Lower lobe of right lung (tissue), 2 donors: ENCODE measurements at regions not wholly inside any gene's neighbourhood (a gene's known extent, or its start where the extent isn't known, plus 50 kb on each side); places are given as distances from the start of the nearest gene placed in this dataset.
A peak's percentile ranks its signal among the peaks of the same experiment; 100 is the strongest.
"Not testable (repeated sequence)": the region's sequence is repeated elsewhere in the genome, so short reads cannot be mapped to it uniquely, and the experiment has no call there.

Experiments
- ATAC-seq, 2 donors: fragments of 200-7000 bp; cut with Tn5 transposase; one replicate each; pipeline ENCODE4 v1.9.1; 2020 to 2022; ENCODE audit warnings: mild to moderate bottlenecking in 2 of 2, moderate library complexity in 2 of 2
- DNase-seq: peaks from one replicate; pipeline ENCODE4 v3.0.0-alpha.2; 2020
- H3K27ac ChIP-seq: fragments of 200-600 bp; one replicate; pipeline ENCODE4 v1.8.0; 2022
- H3K27me3 ChIP-seq: fragments of 200-600 bp; one replicate; pipeline ENCODE4 v1.8.0; 2022; ENCODE audit warnings: low read depth
- H3K36me3 ChIP-seq: fragments of 200-600 bp; one replicate; pipeline ENCODE4 v1.8.0; 2022; ENCODE audit warnings: mild to moderate bottlenecking
- H3K4me1 ChIP-seq: fragments of 200-600 bp; one replicate; pipeline ENCODE4 v1.8.0; 2022
- H3K4me3 ChIP-seq: fragments of 200-600 bp; one replicate; pipeline ENCODE4 v1.8.0; 2022; ENCODE audit warnings: mild to moderate bottlenecking
- H3K9me3 ChIP-seq: fragments of 200-600 bp; one replicate; pipeline ENCODE4 v1.8.0; 2022
- intact Hi-C: fragments of 100-400 bp; cut with DNase I; formaldehyde crosslinking; loops from one replicate; pipeline ENCODE4 v1.11.0; 2022
- TF ChIP-seq, protein P1 (sequence below): fragments of 200-600 bp; IDR thresholded peaks from one replicate; pipeline ENCODE4 v1.8.0; 2022; ENCODE audit warnings: antibody characterized with exemption, mild to moderate bottlenecking
- donor health status: DM: no; HTN: yes; CAD: no; lungs with severe emphysema.

DNA sequence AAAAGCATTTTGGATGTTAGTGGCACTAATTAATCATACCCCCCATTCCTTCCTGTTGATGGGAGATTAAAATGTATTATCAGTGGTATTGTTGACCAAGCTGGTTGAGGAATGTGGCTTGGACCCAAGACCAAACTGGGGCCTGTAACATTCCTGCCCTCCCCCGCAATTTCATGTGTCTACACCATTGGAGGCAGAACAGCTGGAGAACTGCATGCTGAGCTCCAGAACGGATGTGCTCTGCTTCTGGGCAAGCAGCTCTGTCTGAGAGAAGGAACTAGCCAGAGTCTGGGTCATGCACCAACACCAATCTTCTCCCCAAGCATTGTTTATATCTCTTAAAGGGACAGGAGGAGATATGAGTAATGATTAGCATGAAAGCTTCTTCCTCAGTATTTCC is 185.5 kb downstream of the CEP135 start:
- no peaks in the 10 kb centered on the region for H3K27me3 ChIP-seq
- intact Hi-C loops = no loop called here
- no peaks in the 10 kb centered on the region for H3K36me3 ChIP-seq
- no peaks in the 10 kb centered on the region for H3K9me3 ChIP-seq
- H3K4me1 ChIP-seq = no peaks in the 10 kb centered on the region
- DNase-seq (no peak), ATAC-seq (peak; percentile 61 to 80)
- TF ChIP-seq, protein P1, sequence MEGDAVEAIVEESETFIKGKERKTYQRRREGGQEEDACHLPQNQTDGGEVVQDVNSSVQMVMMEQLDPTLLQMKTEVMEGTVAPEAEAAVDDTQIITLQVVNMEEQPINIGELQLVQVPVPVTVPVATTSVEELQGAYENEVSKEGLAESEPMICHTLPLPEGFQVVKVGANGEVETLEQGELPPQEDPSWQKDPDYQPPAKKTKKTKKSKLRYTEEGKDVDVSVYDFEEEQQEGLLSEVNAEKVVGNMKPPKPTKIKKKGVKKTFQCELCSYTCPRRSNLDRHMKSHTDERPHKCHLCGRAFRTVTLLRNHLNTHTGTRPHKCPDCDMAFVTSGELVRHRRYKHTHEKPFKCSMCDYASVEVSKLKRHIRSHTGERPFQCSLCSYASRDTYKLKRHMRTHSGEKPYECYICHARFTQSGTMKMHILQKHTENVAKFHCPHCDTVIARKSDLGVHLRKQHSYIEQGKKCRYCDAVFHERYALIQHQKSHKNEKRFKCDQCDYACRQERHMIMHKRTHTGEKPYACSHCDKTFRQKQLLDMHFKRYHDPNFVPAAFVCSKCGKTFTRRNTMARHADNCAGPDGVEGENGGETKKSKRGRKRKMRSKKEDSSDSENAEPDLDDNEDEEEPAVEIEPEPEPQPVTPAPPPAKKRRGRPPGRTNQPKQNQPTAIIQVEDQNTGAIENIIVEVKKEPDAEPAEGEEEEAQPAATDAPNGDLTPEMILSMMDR = no peak
- no peak overlapping the region for H3K4me3 ChIP-seq
- no peak overlapping the region for H3K27ac ChIP-seq

GRCh38 chr4:56132835-56133234 is 184.1 kb downstream of the CEP135 start:
- TF ChIP-seq, protein P1 = no peak
- ATAC-seq (no peak), DNase-seq (no peak)
- no peaks in the 10 kb centered on the region for H3K9me3 ChIP-seq
- no peaks in the 10 kb centered on the region for H3K27me3 ChIP-seq
- intact Hi-C loops = no loop called here
- no peak overlapping the region for H3K4me3 ChIP-seq
- no peak overlapping the region for H3K27ac ChIP-seq
- H3K36me3 ChIP-seq = no peaks in the 10 kb centered on the region
- H3K4me1 ChIP-seq = no peaks in the 10 kb centered on the region

DNA sequence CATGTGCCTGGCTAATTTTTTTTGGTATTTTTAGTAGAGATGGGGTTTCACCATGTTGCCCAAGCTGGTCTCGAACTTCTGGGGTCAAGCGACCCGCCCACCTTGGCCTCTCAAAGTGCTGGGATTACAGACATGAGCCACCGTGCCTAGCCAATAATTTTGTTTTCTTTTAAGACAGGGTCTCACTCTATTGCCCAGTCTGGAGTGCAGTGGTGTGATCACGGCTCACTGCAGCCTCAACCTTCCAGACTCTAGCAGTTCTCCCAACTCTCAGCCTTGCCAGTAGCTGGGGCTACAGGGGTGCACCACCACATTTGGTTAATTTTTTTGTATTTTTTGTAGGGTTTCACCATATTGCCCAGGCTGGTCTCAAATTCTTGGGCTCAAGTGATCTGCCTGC is 183.4 kb downstream of the CEP135 start:
- ATAC-seq, H3K9me3 ChIP-seq, H3K36me3 ChIP-seq, intact Hi-C loops, H3K27ac ChIP-seq, H3K27me3 ChIP-seq, DNase-seq, H3K4me3 ChIP-seq, H3K4me1 ChIP-seq: not testable (repeated sequence)

DNA sequence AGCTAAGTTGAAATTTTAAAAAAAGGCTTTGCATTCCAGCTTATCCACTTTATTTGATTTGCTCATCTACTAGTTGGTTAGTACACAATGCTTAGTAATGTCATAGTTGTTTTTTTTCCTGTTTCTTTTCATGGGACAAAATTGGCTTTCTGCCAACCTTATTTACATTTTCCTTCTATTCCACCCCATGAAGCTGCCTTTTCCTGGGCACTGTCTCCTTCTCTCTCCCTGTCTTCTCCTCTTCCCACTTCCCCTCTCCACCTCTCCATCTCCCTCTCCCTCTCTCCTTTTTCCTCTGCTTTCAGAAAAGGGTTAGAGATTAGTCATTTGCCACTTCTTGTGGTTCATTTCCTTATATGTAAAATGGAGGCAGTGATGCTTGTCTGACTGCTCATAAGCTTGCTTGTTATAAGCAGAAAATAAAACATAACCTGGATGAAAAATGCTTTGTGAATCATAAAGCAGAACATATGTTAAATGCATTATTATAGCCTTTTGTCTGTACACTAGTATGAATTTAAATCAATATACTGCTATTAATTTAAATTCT is 181.9 kb downstream of the CEP135 start:
- Histone ChIP-seq H3K4me1 (no peaks in the 10 kb centered on the region), H3K36me3 (no peaks in the 10 kb centered on the region), H3K27ac (no peak overlapping the region), H3K9me3 (no peaks in the 10 kb centered on the region), H3K27me3 (no peaks in the 10 kb centered on the region), H3K4me3 (no peak overlapping the region)
- ATAC-seq (no peak), DNase-seq (no peak)
- intact Hi-C loops = no loop called here
- TF ChIP-seq, protein P1 = no peak

- Histone ChIP-seq H3K36me3 (no peaks in the 10 kb centered on the region), H3K4me1 (no peaks in the 10 kb centered on the region), H3K27me3 (no peaks in the 10 kb centered on the region), H3K9me3 (no peaks in the 10 kb centered on the region), H3K4me3 (no peak overlapping the region), H3K27ac (no peak overlapping the region)
- peak; percentile 55 for DNase-seq
- peak; percentile 59 to 77 for ATAC-seq
- intact Hi-C loops = no loop called here
- TF ChIP-seq, protein P1 = peak; percentile 18
Measured at GRCh38 chr4:56129431-56129861, 180.7 kb downstream of the CEP135 start.

DNA sequence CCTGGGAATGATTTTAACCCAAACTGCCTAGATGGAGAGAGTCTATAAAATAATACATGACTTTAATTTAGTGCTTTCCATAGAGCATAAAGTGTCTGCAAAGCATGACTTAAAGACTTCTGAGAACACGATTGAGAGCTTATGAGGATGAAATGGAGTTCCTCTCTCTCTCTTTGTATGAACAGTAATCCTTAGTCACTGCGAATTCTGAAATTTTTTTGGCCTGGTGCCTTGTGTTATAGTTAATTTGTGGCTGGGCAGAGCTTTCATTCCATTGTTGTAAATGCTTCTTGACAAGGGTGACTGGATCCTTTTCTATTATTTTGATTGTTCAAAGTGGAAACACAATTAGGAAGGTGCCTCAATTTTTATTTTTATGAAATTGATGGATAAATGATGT is 179.5 kb downstream of the CEP135 start:
- TF ChIP-seq, protein P1 = no peak
- H3K36me3 ChIP-seq = no peaks in the 10 kb centered on the region
- H3K4me1 ChIP-seq = no peaks in the 10 kb centered on the region
- no peaks in the 10 kb centered on the region for H3K27me3 ChIP-seq
- intact Hi-C loops = no loop called here
- H3K27ac ChIP-seq = no peak overlapping the region
- H3K9me3 ChIP-seq = no peaks in the 10 kb centered on the region
- no peak overlapping the region for H3K4me3 ChIP-seq
- DNase-seq (no peak), ATAC-seq (no peak)
